GM18870 (cell line): ENCODE measurements at regions not wholly inside any gene's neighbourhood (a gene's known extent, or its start where the extent isn't known, plus 50 kb on each side); places are given as distances from the start of the nearest gene placed in this dataset.

ENCODE experiments used
- ATAC-seq: cut with Tn5 transposase; IDR thresholded peaks from one replicate; pipeline ENCODE4 v1.9.1; 2021; ENCODE audit warnings: moderate library complexity; ENCODE audit not compliant: unreplicated experiment

GRCh38 chr10:108187408-108188012 is 1023.0 kb upstream of the SORCS1 start:
- no peak for ATAC-seq

GRCh38 chr10:108184114-108184513 is 1019.6 kb upstream of the SORCS1 start:
- no peak for ATAC-seq

DNA sequence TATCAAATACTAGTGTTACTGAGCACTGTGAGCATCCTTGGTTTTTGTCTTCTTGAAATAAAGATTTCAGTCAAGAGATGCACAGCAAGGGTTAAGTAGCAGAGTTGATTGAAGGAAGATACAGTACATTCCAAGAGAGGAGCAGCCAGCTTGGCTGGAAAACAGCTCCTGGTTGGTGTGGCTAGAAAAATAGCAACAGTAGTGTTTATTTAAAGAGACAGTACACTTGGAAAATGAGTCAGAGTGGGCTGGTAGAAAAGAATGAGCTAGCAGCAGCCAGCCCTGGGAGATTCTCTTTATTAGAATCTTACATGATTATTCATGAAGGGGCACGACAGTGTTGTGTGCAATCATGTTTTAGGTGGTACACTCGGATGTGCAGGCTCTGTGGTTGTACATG is 1016.4 kb upstream of the SORCS1 start:
- no peak for ATAC-seq

- ATAC-seq = no peak
Observed at GRCh38 chr10:108169846-108170245, 1005.3 kb upstream of the SORCS1 start.

DNA sequence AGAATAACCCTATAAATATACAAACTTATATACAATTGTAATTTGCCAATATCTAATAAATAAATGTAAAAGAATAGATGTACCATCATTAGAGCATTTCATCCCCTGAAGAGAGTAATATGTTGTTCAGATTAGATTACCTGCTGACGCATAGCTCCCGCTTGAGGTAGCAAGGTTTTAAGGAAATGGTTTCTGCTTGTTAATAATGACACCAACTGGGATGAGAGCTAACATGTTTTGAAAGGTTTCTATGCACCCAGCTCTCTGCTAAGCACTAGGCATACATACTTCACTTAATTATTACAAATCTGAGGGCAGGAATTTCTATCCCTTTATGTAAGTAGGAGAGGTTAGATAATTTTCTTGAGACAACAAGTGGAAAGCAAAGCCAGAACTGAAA is 1003.3 kb upstream of the SORCS1 start:
- no peak for ATAC-seq

DNA sequence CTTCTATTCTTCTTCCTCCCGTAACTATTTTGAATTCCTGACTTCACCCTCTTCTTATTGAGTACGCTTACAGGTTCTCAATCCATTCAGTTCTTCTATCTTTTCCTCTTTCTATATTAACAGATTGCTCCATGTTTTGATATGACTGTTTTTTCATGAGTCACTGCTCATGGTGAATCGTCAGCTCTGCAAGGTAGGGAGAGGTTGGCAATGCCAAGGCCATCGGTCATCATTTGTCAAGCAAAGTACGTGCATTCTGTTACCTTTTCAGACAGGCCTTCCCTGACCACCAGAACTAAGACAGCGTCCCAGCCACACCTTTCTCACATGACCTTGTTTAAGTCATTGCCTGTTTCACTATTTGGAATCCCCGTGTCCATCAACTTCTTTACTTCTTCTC is 1001.9 kb upstream of the SORCS1 start:
- no peak for ATAC-seq

- no peak for ATAC-seq
Observed at GRCh38 chr10:108147346-108147745, 982.8 kb upstream of the SORCS1 start.

- ATAC-seq = no peak
Observed at GRCh38 chr10:108141064-108141463, 976.6 kb upstream of the SORCS1 start.

GRCh38 chr10:108132303-108132702 is 967.8 kb upstream of the SORCS1 start:
- no peak for ATAC-seq

GRCh38 chr10:108130575-108130974 is 966.1 kb upstream of the SORCS1 start:
- ATAC-seq = no peak

DNA sequence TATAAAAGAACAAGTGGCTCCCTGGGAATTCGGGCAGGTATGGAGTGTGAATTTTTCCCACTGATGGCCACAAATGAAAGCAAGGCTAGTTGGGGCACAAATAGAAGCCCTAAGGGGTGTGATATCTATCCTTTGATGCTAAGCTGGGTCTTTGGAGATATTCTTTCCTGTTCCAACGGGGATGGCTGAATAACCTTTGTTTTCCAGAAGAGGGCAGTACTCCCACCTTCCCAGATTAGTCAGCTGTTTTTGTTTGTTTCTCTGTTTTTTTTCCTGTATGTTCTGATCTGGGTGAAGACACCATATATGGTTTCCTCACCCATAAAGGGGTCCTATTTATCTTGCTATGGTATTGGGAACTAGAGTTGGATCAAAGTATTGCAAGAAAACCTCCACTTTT is 947.7 kb upstream of the SORCS1 start:
- no peak for ATAC-seq

GRCh38 chr10:108104551-108105156 is 940.1 kb upstream of the SORCS1 start:
- no peak for ATAC-seq

GRCh38 chr10:108097258-108097657 is 932.8 kb upstream of the SORCS1 start:
- ATAC-seq = no peak

DNA sequence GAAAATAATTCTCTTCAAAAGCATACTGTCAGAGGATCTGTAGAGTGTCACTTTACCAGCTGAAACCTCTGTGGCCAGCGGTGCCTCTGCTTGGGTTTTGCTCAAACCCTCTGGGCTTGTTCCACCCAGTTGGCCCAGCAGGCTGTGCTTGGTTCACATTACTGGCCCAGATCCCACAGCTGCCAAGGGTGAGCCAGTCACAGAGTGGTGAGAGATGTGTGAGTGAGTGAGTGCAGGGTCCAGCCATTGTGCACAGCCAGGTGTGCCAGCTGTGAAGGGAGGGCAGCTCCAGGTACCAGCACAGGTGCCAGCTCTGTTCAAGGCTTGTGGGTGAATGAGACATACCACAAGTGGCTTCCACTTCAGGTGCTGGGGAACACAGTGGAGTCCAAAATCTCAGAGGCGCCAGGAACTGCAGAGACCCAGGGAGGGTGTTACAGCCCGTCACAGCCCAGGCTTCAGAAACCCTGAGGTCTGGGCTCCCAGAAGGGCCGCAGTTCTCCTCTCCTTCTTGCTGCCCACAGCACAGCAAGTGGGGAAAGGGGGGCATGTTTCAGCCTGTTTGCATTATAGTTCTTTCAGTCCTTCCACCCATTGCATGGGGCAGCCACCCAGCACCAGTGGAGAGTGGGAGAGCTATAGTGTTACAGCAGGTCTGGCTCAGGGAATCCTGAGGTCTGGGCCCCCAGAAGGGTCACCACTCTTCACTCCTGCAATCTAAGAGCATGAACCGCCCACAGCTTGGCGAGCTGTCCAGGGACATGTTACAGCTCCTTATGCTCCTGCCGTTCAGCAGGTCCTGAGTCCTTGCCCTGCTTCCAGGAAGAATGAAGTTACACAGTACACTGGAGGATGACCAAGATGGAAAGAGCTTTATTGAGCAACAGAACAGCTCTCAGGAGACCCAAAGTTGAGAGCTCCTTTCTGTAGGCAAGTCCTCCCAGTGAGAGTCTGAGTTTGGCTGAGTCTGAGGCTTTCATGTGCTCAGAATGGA is 931.7 kb upstream of the SORCS1 start:
- ATAC-seq = no peak

DNA sequence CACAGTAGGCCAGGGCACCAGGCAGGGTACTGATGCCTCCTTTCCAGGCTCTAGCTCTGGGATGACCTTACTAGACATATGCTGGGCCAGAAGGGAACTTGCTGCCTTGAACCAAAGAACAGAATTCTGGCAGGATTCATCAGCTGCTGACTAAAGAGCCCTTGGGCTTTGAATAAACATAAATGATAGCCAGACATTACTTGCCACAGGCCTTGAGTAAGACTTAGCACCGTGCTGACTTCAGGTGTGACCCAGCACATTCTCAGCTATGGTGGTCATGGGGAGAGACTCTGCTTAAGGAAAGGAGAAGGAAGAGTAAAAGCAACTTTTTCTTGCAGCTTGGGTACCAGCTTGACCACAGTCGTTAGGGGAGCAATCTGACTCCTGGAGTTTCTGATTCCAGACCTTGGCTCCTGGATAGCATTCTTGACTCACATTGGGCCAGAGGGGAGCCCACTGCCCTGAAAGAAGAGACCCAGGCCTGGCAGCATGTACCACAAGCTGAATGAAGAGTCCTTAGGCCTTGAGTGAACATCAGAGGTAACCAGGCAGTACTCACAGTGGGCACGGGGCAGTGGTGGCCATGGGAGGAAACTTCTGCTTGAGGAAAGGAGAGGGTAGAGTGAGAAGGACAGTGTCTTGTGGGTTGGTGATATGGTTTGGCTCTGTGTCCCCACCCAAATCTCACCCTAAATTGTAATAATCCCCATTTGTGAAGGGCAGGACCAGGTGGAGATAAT is 926.1 kb upstream of the SORCS1 start:
- ATAC-seq = no peak

DNA sequence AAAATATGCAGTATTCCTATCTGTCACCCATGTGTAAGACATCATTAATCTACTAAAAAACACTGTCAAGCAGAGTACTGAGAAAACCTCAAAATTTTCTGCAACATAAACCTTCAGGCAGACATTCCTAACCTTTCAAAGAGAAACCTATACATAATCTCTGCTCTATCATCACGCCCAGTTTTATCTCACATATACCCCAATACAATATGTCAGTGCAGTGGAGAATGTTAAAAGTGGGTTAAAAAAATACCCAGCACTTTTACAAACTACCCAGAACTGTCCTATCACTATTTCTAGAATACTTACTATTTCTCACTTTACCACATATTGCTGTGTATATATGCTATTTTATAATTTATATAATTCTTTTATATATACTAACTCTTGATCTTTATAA is 922.0 kb upstream of the SORCS1 start:
- ATAC-seq = no peak

GRCh38 chr10:108082596-108082995 is 918.1 kb upstream of the SORCS1 start:
- no peak for ATAC-seq

DNA sequence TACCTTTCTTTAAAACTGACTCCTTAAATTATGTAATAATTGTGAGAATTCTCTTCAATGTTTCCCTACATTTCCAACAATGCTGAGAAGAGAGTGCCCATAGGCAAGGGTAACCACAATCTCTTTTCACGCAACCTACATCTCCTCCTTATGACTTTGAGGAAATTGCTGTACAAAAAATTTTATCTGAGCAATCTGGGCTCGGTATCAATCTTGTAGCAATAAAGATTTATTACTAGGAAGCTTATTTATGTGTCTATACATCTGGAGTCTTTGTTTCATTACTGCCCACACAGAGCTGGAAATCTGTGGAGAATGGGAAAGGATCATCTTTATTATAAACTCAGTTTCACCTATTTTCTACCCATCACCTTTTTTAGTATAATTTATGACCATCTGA is 913.8 kb upstream of the SORCS1 start:
- no peak for ATAC-seq

GRCh38 chr10:108072466-108072865 is 908.0 kb upstream of the SORCS1 start:
- ATAC-seq = no peak

- ATAC-seq = no peak
Observed at GRCh38 chr10:108070789-108071188, 906.3 kb upstream of the SORCS1 start.

DNA sequence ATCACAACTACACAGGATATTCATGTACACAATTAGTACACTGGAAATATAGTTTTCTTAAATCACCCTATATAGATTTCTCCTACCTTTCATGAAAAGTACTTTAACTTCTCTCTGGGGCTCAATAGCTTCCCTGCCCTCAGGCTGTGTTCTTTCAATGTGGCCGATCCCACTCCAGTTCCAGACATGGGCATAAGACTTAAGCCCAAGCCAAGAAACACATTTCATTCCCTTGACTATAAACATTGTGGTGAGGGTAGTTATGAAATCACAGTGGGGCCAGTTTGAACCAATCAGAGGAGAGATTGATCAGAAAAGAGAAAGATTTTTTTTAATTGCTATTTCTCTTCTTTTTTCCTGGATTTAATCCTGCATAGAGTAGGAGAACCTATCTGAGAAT is 904.6 kb upstream of the SORCS1 start:
- ATAC-seq = no peak
